ENCODE measurements at regions not wholly inside any gene's neighbourhood (a gene's known extent, or its start where the extent isn't known, plus 50 kb on each side); places are given as distances from the start of the nearest gene placed in this dataset.
"Not testable (repeated sequence)": the region's sequence is repeated elsewhere in the genome, so short reads cannot be mapped to it uniquely, and the experiment has no call there.

- no peak for DNase-seq (ENCODE audit: low read depth in 2 of 2)
Measured at GRCh38 chr1:4476394-4476793, 178.0 kb upstream of the AJAP1 start.

- no peak for DNase-seq (ENCODE audit: low read depth in 2 of 2)
Measured at GRCh38 chr1:4481451-4481850, 173.0 kb upstream of the AJAP1 start.

GRCh38 chr1:4482526-4482925, 171.9 kb upstream of the AJAP1 start:
- no peak for DNase-seq (ENCODE audit: low read depth in 2 of 2)

DNA sequence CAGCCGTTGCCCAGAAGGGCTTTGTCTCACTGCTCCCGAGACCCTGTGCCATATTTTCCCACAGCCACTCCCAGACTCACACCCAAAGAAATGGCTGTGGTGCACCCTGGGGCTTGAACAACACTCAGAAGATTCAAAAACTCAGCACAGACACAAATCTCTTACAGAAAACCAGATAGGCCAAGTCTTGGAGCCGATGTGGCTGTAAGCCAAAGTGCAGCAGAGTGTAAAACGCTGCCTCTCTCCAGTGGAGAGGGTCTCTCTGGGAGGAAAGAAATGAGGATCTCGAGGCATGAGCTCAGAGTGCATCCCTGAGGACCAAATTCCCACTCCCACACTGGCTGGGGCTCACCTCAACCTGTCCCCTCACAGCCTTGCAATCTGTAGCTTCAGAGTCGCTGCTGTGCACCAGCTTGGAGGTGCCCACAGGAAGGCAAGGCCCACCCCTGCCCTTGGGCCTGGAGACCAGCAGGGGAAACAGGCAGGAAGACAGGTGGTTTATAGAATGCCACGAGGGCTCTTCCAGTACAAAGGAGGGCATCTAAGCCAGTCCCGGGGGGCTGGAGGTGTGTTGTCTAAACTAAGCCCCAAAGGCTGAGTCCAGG, 171.3 kb upstream of the AJAP1 start:
- no peak for DNase-seq (ENCODE audit: low read depth in 2 of 2)

DNA sequence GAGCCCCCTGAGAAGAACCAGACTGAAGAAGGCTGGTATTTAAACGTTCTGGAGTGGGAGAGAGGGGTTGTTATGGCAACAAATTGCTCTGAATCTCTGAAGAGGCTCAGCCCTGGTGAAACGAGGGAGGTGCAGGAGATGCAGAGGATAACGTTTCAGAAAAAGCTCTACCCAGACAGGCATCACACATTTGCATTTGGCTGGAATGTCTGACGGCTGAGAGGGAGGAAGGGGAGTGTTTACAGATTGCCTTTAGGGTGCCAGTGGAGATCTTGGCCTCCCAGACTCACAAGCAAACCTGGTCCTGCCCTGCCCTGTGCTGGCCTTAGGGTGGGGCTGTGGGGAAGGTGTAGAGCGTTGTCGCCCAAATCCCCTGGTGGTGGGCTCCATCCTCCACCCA, 169.0 kb upstream of the AJAP1 start:
- no peak for DNase-seq (ENCODE audit: low read depth in 2 of 2)

GRCh38 chr1:4485878-4486277, 168.5 kb upstream of the AJAP1 start:
- DNase-seq (ENCODE audit: low read depth in 2 of 2): no peak

- no peak for DNase-seq (ENCODE audit: low read depth in 2 of 2)
Measured at GRCh38 chr1:4486408-4487120, 167.8 kb upstream of the AJAP1 start.

GRCh38 chr1:4488018-4488417, 166.4 kb upstream of the AJAP1 start:
- no peak for DNase-seq (ENCODE audit: low read depth in 2 of 2)

DNA sequence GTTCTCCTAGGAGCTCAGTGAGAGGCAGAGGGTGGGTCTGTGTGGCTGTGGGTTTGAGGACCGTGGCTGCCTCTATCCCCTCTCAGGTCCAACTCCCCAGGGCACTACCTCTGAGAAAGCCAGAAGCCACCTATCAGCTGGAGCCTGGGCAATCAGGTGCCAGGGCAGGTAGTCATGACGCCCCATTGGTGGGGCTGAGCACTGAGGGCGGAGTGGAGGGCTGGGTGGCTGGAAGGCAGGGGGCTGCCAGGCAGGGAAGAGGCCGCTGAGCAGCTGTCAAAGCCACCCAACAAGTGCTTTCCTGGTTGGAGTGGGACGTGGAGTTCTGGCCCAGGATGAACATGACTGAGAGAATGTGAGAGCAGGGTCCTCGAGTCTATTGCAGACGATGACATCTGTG, 164.9 kb upstream of the AJAP1 start:
- DNase-seq (ENCODE audit: low read depth in 2 of 2): no peak

GRCh38 chr1:4489992-4490391, 164.4 kb upstream of the AJAP1 start:
- DNase-seq (ENCODE audit: low read depth in 2 of 2): not testable (repeated sequence)

DNA sequence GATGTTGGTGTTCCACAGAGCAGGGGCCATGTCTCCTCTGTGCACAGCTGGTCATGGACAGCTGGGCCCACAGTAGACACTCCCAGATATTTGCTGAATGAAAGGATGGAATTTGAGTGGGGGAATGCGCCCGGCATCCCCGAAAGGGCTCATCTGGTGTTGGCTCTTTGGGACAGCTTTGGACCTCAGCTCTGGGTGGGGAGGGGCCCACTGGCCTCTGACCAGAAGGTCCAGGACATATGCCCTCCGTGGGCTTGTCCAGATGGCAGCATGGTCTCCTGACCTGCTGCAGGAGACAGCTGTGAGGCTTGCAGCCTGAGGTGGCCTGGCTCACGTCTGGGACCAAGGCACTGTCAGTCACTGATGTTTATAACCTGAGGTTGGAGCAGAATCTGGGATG, 160.4 kb upstream of the AJAP1 start:
- no peak for DNase-seq (ENCODE audit: low read depth in 2 of 2)

DNA sequence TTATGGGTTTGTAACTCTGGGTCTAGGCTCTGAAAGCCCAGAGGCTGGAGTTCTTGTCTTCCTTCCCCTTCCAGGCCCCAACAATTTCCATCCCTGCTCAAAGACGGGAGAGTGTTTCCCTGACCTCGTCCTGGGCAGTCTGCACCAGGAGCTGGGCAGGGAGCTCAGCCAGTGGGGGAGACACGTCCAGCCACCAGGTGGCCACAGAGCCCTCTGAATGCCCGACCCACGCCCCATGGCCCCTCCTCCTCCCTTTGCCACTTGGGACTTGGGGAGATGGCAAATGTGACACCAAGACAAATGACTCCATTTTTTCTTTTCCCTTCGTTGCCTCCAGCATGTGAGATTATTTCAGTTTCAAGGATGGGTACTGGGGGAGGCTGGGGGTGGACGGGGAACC, 159.9 kb upstream of the AJAP1 start:
- no peak for DNase-seq (ENCODE audit: low read depth in 2 of 2)

GRCh38 chr1:4495809-4496208, 158.6 kb upstream of the AJAP1 start:
- no peak for DNase-seq (ENCODE audit: low read depth in 2 of 2)

GRCh38 chr1:4500441-4500840, 154.0 kb upstream of the AJAP1 start:
- no peak for DNase-seq (ENCODE audit: low read depth in 2 of 2)

DNA sequence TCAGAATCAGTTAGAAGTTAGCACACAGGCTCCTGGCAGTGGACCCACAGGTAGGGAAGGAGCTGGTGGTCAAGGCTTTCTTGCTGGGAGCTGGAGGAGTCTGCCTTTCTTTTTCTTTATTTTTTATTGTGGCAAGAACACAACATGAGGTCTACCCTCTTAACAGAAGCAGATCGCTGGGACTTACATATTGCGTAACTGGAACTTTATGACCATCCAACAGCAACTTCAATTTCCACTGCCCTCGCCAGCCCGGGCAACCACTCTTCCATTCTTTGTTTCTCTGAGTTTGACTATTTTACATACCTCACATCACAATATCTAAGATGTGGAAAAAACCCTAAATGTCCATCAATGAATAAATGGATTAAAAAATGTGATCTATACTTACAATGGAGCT, 147.8 kb upstream of the AJAP1 start:
- no peak for DNase-seq (ENCODE audit: low read depth in 2 of 2)

DNA sequence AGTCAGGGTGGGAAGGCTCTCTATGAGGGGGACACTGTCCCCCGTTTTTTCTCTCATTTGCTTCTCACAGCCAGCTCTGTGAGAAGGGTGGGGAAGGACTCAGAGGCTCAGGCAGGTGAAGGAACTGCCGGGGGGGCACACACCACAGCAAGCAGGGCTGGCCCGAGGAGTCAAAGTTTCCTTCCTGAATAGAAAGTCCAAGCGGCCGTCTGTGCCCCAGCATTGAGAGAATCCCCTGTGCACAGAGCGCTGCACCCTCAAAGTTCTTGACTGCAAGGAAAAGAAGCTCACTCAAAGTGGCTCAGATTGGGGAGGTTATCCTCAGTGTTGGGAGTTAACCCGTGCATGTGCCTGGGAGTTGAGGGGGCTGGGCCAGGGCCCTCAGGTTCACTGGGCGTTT, 145.2 kb upstream of the AJAP1 start:
- DNase-seq (ENCODE audit: low read depth in 2 of 2): no peak

DNA sequence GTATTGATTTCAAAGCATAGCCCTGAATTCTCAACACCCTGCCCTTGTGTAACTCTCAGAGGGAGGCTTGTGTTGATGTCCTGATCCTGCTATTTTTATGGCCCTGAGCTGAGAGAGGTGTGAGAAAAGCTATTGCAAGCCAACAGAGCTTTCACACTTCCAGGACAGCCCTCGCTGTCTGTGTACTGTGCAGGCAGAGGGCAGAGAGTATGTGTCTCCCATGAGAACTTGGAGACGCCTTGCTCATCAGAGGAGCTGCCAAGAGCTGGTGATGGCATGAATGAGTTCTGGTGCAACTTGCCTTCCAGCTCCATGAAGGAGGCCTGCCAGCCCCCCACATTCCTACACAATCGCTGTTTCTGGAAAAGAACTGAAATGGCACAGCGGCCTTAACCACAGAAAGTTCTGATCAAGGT, 144.1 kb upstream of the AJAP1 start:
- no peak for DNase-seq (ENCODE audit: low read depth in 2 of 2)

- DNase-seq (ENCODE audit: low read depth in 2 of 2): no peak
Measured at GRCh38 chr1:4511374-4511773, 143.0 kb upstream of the AJAP1 start.

GRCh38 chr1:4512636-4513035, 141.8 kb upstream of the AJAP1 start:
- DNase-seq (ENCODE audit: low read depth in 2 of 2): no peak

DNA sequence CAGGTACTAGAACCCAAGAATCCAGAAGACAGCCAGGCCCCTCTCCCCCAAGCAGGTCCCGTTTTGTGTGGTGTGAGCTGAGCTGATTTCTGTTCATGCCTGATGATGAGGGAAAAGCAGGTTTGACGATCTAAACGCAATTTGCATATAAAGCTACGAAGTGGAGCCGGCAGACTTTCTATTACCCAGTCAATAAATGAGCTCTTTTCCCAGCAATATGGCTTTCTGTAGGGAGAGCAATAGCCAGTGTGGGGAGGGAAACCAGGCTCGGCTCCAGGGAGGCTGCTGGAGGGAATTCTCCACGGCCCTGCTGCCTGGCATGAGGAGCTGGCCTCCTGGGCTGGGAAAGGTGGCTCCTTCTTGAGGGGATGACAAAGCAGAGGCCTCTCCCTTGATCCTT, 140.7 kb upstream of the AJAP1 start:
- no peak for DNase-seq (ENCODE audit: low read depth in 2 of 2)

- no peak for DNase-seq (ENCODE audit: low read depth in 2 of 2)
Measured at GRCh38 chr1:4515727-4516289, 138.6 kb upstream of the AJAP1 start.

DNA sequence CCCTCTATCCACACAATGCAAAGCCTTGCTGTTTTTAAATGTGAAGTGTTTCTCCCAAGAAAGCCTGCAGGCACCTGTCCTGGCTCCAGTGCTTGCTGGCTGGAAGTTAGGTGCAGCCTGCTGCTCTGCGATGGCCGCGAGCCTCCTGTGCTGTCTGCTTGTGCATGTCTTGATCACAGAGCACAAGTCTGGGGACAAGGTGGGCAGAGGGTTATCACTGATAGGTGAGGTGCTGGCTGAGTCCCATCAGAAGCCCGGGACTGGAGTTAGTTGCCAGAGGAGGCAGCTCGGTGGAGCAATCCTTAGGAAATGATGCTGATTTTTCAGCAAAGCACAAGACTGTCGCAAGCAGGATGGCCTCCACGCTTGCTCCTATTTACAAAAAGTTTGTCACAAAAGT, 137.8 kb upstream of the AJAP1 start:
- DNase-seq (ENCODE audit: low read depth in 2 of 2): no peak

GRCh38 chr1:4517186-4517954, 137.0 kb upstream of the AJAP1 start:
- DNase-seq (ENCODE audit: low read depth in 2 of 2): no peak

Measured in fibroblast of skin of left biceps (primary cell).